Activated T-cell treated with anti-CD3 and anti-CD28 coated beads for 4 hours (primary cell): ENCODE measurements at regions not wholly inside any gene's neighbourhood (a gene's known extent, or its start where the extent isn't known, plus 50 kb on each side); places are given as distances from the start of the nearest gene placed in this dataset.

Experiments used
- DNase-seq: peaks from one replicate; pipeline ENCODE4 v3.0.0-alpha.2; 2020

- DNase-seq = no peak
Measured at GRCh38 chr18:42412896-42413295, 457.9 kb downstream of the PIK3C3 start.

GRCh38 chr18:42413870-42414269 is 458.8 kb downstream of the PIK3C3 start:
- DNase-seq = no peak

GRCh38 chr18:42414756-42415454 is 459.9 kb downstream of the PIK3C3 start:
- no peak for DNase-seq

GRCh38 chr18:42417189-42417588 is 462.2 kb downstream of the PIK3C3 start:
- DNase-seq = no peak

- DNase-seq = no peak
Measured at GRCh38 chr18:42418121-42418520, 463.1 kb downstream of the PIK3C3 start.

GRCh38 chr18:42425025-42425424 is 470.0 kb downstream of the PIK3C3 start:
- DNase-seq = no peak

GRCh38 chr18:42426496-42427015 is 471.5 kb downstream of the PIK3C3 start:
- DNase-seq = no peak

- no peak for DNase-seq
Measured at GRCh38 chr18:42429196-42429595, 474.2 kb downstream of the PIK3C3 start.

- no peak for DNase-seq
Measured at GRCh38 chr18:42436222-42436765, 481.3 kb downstream of the PIK3C3 start.

- no peak for DNase-seq
Measured at GRCh38 chr18:42437001-42437400, 482.0 kb downstream of the PIK3C3 start.

- no peak for DNase-seq
Measured at GRCh38 chr18:42437646-42438045, 482.6 kb downstream of the PIK3C3 start.

GRCh38 chr18:42442656-42443055 is 487.6 kb downstream of the PIK3C3 start:
- no peak for DNase-seq

GRCh38 chr18:42444349-42444748 is 489.3 kb downstream of the PIK3C3 start:
- DNase-seq = no peak

GRCh38 chr18:42445359-42445758 is 490.3 kb downstream of the PIK3C3 start:
- no peak for DNase-seq

GRCh38 chr18:42446195-42446594 is 491.2 kb downstream of the PIK3C3 start:
- no peak for DNase-seq

GRCh38 chr18:42447688-42448087 is 492.7 kb downstream of the PIK3C3 start:
- no peak for DNase-seq

GRCh38 chr18:42458226-42458625 is 503.2 kb downstream of the PIK3C3 start:
- DNase-seq = no peak

- no peak for DNase-seq
Measured at GRCh38 chr18:42459873-42460272, 504.8 kb downstream of the PIK3C3 start.

GRCh38 chr18:42471885-42472284 is 516.9 kb downstream of the PIK3C3 start:
- DNase-seq = no peak

- DNase-seq = no peak
Measured at GRCh38 chr18:42473611-42474010, 518.6 kb downstream of the PIK3C3 start.

- no peak for DNase-seq
Measured at GRCh38 chr18:42474577-42474976, 519.5 kb downstream of the PIK3C3 start.

- no peak for DNase-seq
Measured at GRCh38 chr18:42475157-42475556, 520.1 kb downstream of the PIK3C3 start.

- DNase-seq = no peak
Measured at GRCh38 chr18:42477267-42477666, 522.2 kb downstream of the PIK3C3 start.

GRCh38 chr18:42480441-42480840 is 525.4 kb downstream of the PIK3C3 start:
- DNase-seq = no peak

GRCh38 chr18:42484648-42485047 is 529.6 kb downstream of the PIK3C3 start:
- DNase-seq = no peak
